HG02970 (cell line): ENCODE measurements at regions not wholly inside any gene's neighbourhood (a gene's known extent, or its start where the extent isn't known, plus 50 kb on each side); places are given as distances from the start of the nearest gene placed in this dataset.
"Not testable (repeated sequence)": the region's sequence is repeated elsewhere in the genome, so short reads cannot be mapped to it uniquely, and the experiment has no call there.

Experiments
- ATAC-seq: cut with Tn5 transposase; IDR thresholded peaks from one replicate; pipeline ENCODE4 v1.9.1; 2021; ENCODE audit warnings: mild to moderate bottlenecking, moderate library complexity, moderate number of reproducible peaks; ENCODE audit not compliant: unreplicated experiment, low FRiP score

GRCh38 chr13:54829391-54830068 is 1800.9 kb downstream of the OLFM4 start:
- ATAC-seq: not testable (repeated sequence)

GRCh38 chr13:54836273-54836672 is 1807.7 kb downstream of the OLFM4 start:
- no peak for ATAC-seq

- ATAC-seq: no peak
Measured at GRCh38 chr13:54841682-54842081, 1813.1 kb downstream of the OLFM4 start.

GRCh38 chr13:54845351-54845965 is 1816.8 kb downstream of the OLFM4 start:
- ATAC-seq: no peak

DNA sequence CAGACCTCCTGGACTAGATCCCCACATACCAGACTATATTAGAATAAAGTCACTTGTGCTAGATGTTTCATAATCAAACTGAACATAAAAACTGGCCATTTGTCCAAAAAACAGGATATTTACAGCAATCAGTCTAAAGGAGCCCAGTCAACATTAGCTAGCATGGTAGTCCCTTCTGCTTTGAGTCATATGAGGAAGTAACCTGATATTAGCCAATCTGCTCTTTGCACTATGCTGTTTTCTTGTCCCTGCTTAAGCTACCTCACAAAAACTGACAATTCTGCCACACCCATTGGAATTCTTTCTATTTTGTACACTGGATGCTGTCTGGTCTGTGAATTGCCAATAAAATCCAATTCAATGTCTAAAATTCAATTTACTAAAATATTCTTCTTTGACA is 1824.2 kb downstream of the OLFM4 start:
- ATAC-seq: no peak

- ATAC-seq: no peak
Measured at GRCh38 chr13:54859827-54860226, 1831.2 kb downstream of the OLFM4 start.

- no peak for ATAC-seq
Measured at GRCh38 chr13:54875111-54875510, 1846.5 kb downstream of the OLFM4 start.

DNA sequence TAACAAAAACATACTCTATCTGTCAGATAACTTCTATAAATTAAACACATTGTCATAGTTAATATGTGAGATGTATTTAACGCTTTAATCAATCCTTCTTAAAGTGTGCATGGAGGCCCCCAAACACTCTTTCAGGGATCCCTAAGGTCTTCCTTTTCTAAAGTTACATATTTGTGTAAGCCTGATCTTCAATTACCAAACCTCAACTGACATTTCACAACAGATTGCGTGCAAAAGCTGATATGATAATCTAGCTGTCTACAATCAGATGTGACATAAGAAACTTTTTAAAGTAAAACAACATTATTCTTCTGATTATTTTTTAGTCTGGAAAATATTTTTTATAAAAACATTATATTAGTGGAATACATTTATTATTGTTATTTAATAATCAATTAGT is 1850.4 kb downstream of the OLFM4 start:
- no peak for ATAC-seq

DNA sequence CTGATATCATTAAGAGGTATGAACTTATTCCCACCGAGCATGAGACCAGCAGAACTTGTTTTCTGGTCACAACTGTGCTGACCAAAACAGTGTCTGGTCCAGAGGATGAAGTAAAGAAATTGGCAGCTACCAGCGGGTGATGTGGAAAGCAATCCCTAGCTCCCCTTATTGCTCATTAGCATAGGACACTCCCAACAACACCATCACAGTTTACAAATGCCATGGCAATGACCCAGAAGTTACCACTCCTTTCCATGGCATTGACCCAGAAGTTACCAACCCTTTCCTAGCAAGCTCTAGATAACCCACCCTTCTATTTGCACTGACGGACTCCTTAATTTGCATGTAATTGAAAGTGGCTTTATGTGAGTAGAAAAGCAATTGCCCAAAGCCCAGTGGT is 1856.1 kb downstream of the OLFM4 start:
- ATAC-seq: no peak

GRCh38 chr13:54890976-54891375 is 1862.4 kb downstream of the OLFM4 start:
- ATAC-seq: no peak

GRCh38 chr13:54901316-54901715 is 1872.7 kb downstream of the OLFM4 start:
- no peak for ATAC-seq

DNA sequence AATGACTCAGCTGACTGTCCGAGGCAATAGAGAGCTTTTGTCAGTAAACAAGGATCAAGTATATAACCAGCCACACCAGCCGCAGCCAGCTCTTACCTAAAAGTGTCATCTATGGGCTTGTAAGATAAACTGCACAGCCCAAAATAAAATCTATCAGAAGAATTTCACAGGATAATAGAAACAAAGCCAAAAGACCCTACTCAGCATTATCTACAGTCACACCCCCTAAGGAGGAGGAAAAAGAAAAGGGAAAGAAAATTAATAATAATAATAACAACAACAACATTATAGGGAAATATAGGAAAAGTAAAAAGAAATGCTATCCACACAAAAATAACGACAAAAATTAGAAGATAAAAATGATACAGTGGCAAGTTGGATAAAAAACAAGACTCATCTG is 1883.8 kb downstream of the OLFM4 start:
- no peak for ATAC-seq

DNA sequence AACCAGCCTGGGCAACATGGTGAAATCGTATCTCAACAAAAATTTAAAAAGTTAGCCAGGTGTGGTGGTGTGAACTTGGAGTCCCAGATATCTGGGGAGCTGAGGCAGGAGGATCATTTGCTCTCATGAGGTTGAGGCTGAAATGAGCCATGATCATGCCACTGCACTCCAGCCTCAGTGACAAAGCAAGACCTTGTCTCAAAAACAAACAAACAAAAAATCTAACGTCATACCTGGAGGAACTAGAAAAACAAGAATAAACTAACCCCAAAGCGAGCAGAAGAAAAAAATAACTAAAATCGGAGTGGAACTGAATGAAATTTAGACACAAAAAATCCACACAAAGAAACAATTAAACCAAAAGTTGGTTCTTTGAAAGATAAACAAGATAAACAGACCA is 1885.1 kb downstream of the OLFM4 start:
- ATAC-seq: no peak

DNA sequence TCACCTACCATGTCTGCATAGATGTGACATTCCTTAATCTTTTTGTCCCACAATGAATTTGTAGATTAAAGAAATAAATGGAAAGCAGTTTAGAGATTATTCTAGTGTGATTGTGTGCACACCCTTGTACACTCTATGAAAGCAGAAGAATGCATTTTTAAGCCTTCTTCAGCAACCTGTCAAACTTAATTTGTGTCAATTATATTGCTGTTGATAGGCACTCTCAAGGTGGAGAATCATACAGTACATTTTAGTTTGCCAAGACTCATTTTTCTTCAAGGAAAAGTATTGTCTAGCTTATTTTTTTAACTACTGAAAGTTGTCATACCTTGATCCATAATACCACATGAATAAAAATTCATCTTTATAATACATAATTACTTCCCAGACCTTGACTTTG is 1898.9 kb downstream of the OLFM4 start:
- no peak for ATAC-seq

GRCh38 chr13:54928071-54928470 is 1899.5 kb downstream of the OLFM4 start:
- ATAC-seq: no peak

DNA sequence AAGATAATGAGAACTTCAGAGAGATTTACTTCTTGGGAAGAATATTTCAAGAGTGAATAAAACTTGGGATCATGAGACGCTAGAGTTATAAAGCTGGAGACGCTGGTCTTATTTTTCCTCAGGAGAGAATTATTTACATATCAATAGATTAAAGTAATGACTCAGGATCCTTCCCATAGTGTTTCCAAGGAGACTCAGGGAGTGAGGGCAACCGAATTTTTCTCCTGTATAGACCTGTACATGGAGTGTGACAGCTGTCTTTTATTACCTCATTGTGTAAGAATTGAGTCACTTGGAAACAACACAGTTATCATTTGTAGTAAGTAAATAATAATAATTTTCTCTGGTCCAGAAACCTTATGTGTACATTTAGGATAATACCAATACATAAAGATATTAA is 1905.5 kb downstream of the OLFM4 start:
- no peak for ATAC-seq

DNA sequence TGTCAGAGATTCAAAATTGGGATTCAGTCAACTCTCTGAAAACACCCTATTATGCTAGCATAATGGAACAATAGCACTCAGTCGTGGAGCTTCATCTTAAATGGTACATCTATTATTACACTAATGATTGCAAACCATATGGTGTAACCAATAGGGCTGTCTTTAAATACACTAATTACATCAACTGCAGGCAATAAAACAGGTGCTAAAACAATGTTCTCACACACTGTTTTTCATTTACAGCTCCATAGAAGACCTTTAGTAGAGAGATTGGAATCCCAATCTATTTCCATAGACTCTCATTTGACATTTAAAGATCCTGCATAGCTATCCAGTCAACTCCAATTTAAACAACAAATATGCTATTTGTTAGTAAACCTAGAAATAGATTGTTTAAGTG is 1917.4 kb downstream of the OLFM4 start:
- ATAC-seq: no peak

DNA sequence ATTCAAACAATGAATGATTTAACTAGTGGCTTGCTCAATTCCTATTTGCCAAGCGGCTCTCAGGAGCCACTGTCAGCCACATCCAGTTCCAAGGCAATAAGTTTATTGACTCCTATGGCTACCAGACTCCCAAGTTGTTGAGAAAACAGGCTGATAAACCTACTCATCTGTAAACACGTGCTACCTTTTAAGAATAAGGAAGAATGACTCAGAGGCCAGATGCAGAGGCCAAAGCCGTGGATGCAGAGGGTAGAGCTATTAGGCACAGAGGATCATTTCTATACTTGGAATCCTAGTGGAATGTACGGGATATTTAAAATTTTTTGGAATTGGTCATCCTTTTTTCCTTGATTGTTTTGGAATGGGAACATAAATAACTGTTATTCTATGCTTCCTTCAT is 1921.1 kb downstream of the OLFM4 start:
- ATAC-seq: no peak

- ATAC-seq: no peak
Measured at GRCh38 chr13:54950546-54950945, 1921.9 kb downstream of the OLFM4 start.

DNA sequence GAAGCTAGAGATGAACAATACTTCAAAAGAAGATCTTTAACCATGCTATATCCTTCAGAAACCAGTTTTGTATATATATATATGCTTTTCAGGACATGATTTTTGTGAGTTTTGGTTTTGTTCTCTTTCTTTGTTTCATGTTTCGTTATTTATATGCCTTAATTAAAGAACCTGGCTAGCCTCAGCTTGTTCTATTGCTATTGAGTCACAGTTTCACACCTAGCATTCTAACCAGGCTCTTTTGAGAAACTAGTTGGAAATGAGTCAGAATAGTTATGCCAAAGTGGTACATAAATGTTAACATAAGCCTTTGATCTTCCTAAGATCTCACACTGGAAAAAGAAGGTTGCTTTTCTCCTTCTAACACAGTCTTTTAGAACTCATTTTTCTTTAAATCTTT is 1925.2 kb downstream of the OLFM4 start:
- no peak for ATAC-seq

- no peak for ATAC-seq
Measured at GRCh38 chr13:54958781-54959180, 1930.2 kb downstream of the OLFM4 start.

DNA sequence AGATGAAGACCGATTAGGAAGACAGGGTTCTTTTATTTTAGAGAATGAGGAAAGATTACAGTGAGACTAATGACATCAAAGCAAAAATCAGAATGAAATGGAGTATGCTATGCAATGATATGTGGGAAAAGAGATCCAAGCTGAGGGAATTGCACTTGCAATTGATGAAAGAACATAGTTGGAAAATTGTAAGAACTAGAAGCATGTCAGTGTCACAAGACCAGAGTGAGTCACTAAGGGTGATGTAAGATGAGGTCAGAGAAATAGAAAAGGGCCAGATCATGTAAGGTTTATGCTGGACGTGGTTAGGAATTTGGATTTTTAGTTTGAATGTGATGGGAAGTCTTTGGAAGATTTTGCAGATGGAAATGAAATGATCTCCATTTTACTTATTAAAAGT is 1937.3 kb downstream of the OLFM4 start:
- ATAC-seq: no peak
